Uterus (tissue), 3 donors: ENCODE measurements at regions not wholly inside any gene's neighbourhood (a gene's known extent, or its start where the extent isn't known, plus 50 kb on each side); places are given as distances from the start of the nearest gene placed in this dataset.
A peak's percentile ranks its signal among the peaks of the same experiment; 100 is the strongest.

Experiments
- DNase-seq, 2 donors: peaks; one replicate each; pipeline ENCODE4 v3.0.0-alpha.2; 2019 to 2020
- H3K27ac ChIP-seq, 2 donors: fragments of 200-600 bp; sonication (generic); 1 replicate in 1 of 2; 2 replicates in 1 of 2; pipeline ENCODE4 v1.5.1; 2016 to 2018
- H3K27me3 ChIP-seq, 2 donors: fragments of 200-600 bp; sonication (generic); one replicate each; pipeline ENCODE4 v1.5.1; 2018 to 2019; ENCODE audit warnings: control low read depth in 1 of 2
- H3K36me3 ChIP-seq, 2 donors: fragments of 200-600 bp; sonication (generic); one replicate each; pipeline ENCODE4 v1.5.1; 2019; ENCODE audit warnings: control low read depth in 1 of 2
- H3K4me1 ChIP-seq, 2 donors: fragments of 200-600 bp; sonication (generic); one replicate each; pipeline ENCODE4 v1.5.1; 2018 to 2019; ENCODE audit warnings: control low read depth in 1 of 2
- H3K4me3 ChIP-seq, 2 donors: fragments of 200-600 bp; sonication (generic); 1 replicate in 1 of 2; 2 replicates in 1 of 2; pipeline ENCODE4 v1.5.1; 2018 to 2019; ENCODE audit warnings: mild to moderate bottlenecking in 1 of 2
- H3K9me3 ChIP-seq, 2 donors: fragments of 200-600 bp; sonication (generic); one replicate each; pipeline ENCODE4 v1.5.1; 2019; ENCODE audit warnings: control low read depth in 1 of 2
- CTCF ChIP-seq, 4 experiments: fragments of 200-600 bp in 2 of 4; fragments of 450-650 bp in 2 of 4; sonication (generic) in 2 of 4; IDR thresholded peaks; one replicate each; pipeline ENCODE4 v1.5.1; 2016 to 2019; ENCODE audit warnings: antibody characterized with exemption in 4 of 4, mild to moderate bottlenecking in 2 of 4, moderate library complexity in 1 of 4
- POLR2A ChIP-seq, 2 donors: fragments of 450-650 bp; IDR thresholded peaks; one replicate each; pipeline ENCODE4 v1.6.1; 2016; ENCODE audit warnings: antibody characterized with exemption in 2 of 2, mild to moderate bottlenecking in 1 of 2, moderate library complexity in 1 of 2
- intact Hi-C: fragments of 100-400 bp; cut with DNase I; formaldehyde crosslinking; loops from one replicate; pipeline ENCODE4 v1.15.1; 2023; ENCODE audit warnings: low total_unique reads
- donor health status: DM: yes; HTN: yes; CAD: no.

- Histone ChIP-seq H3K4me1 (no peaks in the 10 kb centered on the region), H3K36me3 (no peaks in the 10 kb centered on the region), H3K27ac (no peak overlapping the region), H3K4me3 (no peak overlapping the region), H3K27me3 (no peaks in the 10 kb centered on the region), H3K9me3 (no peaks in the 10 kb centered on the region)
- intact Hi-C loops, result no loop called here
- TF ChIP-seq POLR2A (IDR thresholded peaks at IDR 0.05) (no peak), CTCF (IDR thresholded peaks at IDR 0.05) (no peak)
- no peak for DNase-seq
Observed at GRCh38 chr4:154064244-154064643, 275.4 kb upstream of the SFRP2 start.

- Histone ChIP-seq H3K27me3 (no peaks in the 10 kb centered on the region), H3K4me3 (no peak overlapping the region), H3K9me3 (no peaks in the 10 kb centered on the region), H3K27ac (no peak overlapping the region), H3K4me1 (no peaks in the 10 kb centered on the region), H3K36me3 (no peaks in the 10 kb centered on the region)
- DNase-seq, result peak in 1 of 2 donors; percentile 16
- TF ChIP-seq POLR2A (IDR thresholded peaks at IDR 0.05) (no peak), CTCF (IDR thresholded peaks at IDR 0.05) (no peak)
- intact Hi-C loops, result no loop called here
Observed at GRCh38 chr4:154049457-154050181, 260.7 kb upstream of the SFRP2 start.

GRCh38 chr4:154047733-154048132, 258.9 kb upstream of the SFRP2 start:
- no peaks in the 10 kb centered on the region for H3K27me3 ChIP-seq
- intact Hi-C loops, result no loop called here
- DNase-seq, result no peak
- no peak overlapping the region for H3K27ac ChIP-seq
- no peak overlapping the region for H3K4me3 ChIP-seq
- H3K4me1 ChIP-seq, result no peaks in the 10 kb centered on the region
- H3K9me3 ChIP-seq, result no peaks in the 10 kb centered on the region
- H3K36me3 ChIP-seq, result no peaks in the 10 kb centered on the region
- TF ChIP-seq CTCF (IDR thresholded peaks at IDR 0.05) (no peak), POLR2A (IDR thresholded peaks at IDR 0.05) (no peak)

- H3K4me1 ChIP-seq, result no peaks in the 10 kb centered on the region
- TF ChIP-seq POLR2A (IDR thresholded peaks at IDR 0.05) (no peak), CTCF (IDR thresholded peaks at IDR 0.05) (no peak)
- intact Hi-C loops, result no loop called here
- H3K4me3 ChIP-seq, result no peak overlapping the region
- no peak overlapping the region for H3K27ac ChIP-seq
- H3K36me3 ChIP-seq, result no peaks in the 10 kb centered on the region
- DNase-seq, result no peak
- H3K27me3 ChIP-seq, result no peaks in the 10 kb centered on the region
- no peaks in the 10 kb centered on the region for H3K9me3 ChIP-seq
Observed at GRCh38 chr4:154044742-154045485, 256.0 kb upstream of the SFRP2 start.

GRCh38 chr4:154044108-154044531, 255.2 kb upstream of the SFRP2 start:
- DNase-seq, result no peak
- H3K9me3 ChIP-seq, result no peaks in the 10 kb centered on the region
- H3K27ac ChIP-seq, result no peak overlapping the region
- no peak overlapping the region for H3K4me3 ChIP-seq
- intact Hi-C loops, result no loop called here
- TF ChIP-seq POLR2A (IDR thresholded peaks at IDR 0.05) (no peak), CTCF (IDR thresholded peaks at IDR 0.05) (no peak)
- no peaks in the 10 kb centered on the region for H3K27me3 ChIP-seq
- H3K36me3 ChIP-seq, result no peaks in the 10 kb centered on the region
- H3K4me1 ChIP-seq, result no peaks in the 10 kb centered on the region
